ENCODE measurements at regions not wholly inside any gene's neighbourhood (a gene's known extent, or its start where the extent isn't known, plus 50 kb on each side); places are given as distances from the start of the nearest gene placed in this dataset.

GRCh38 chr10:69742356-69742695, 59.4 kb upstream of the COL13A1 start:
- ATAC-seq: no peak
- no peak for TF ChIP-seq POLR2A (IDR thresholded peaks at IDR 0.05)
- no peaks in the 10 kb centered on the region for H3K36me3 ChIP-seq
- H3K4me1 ChIP-seq: peaks cover 0 to 19% (median 0%) of the 10 kb centered on the region in 12 donors
- intact Hi-C loops (cut with DNase I): loop anchor here in 1 of 10 donors (5.0 kb wide), 1 partner anchor 170 kb away; no protein-coding TSS in a partner anchor
- no peak overlapping the region for H3K4me3 ChIP-seq
- H3K27me3 ChIP-seq: peaks cover 0 to 4% (median 0%) of the 10 kb centered on the region in 9 donors
- DNase-seq: no peak
- no peak overlapping the region for H3K27ac ChIP-seq
- H3K9me3 ChIP-seq: no peaks in the 10 kb centered on the region
- 91 to 100% (median 98%) methylated on average over 1 of the region's 1 CpG for WGBS, 4 donors

- ATAC-seq (peak in 3 of 4 donors; percentile 12 to 64 (median 44)), DNase-seq (peak in 1 of 5 donors; percentile 63)
- no peaks in the 10 kb centered on the region for H3K9me3 ChIP-seq
- peaks cover 0 to 4% (median 0%) of the 10 kb centered on the region in 9 donors for H3K27me3 ChIP-seq
- peaks cover 0 to 16% (median 0%) of the 10 kb centered on the region in 12 donors for H3K4me1 ChIP-seq
- peak in 9 of 12 donors; percentile 18 to 51 (median 35) for TF ChIP-seq CTCF (IDR thresholded peaks at IDR 0.05)
- TF ChIP-seq POLR2A (IDR thresholded peaks at IDR 0.05): no peak
- H3K4me3 ChIP-seq: no peak overlapping the region
- WGBS, 4 donors: 61 to 71% (median 63%) methylated on average over 6 of the region's 6 CpGs
- intact Hi-C loops (cut with DNase I): loop anchor here in 1 of 10 donors (5.0 kb wide), 1 partner anchor 169 kb away; no protein-coding TSS in a partner anchor
- no peak overlapping the region for H3K27ac ChIP-seq
- no peaks in the 10 kb centered on the region for H3K36me3 ChIP-seq
Observed at GRCh38 chr10:69742928-69743602, 58.6 kb upstream of the COL13A1 start.

GRCh38 chr10:69744971-69745370, 56.7 kb upstream of the COL13A1 start:
- DNase-seq: no peak
- TF ChIP-seq CTCF (IDR thresholded peaks at IDR 0.05): no peak
- no peak for TF ChIP-seq POLR2A (IDR thresholded peaks at IDR 0.05)
- no peak overlapping the region for H3K27ac ChIP-seq
- no peaks in the 10 kb centered on the region for H3K9me3 ChIP-seq
- no peak overlapping the region for H3K4me3 ChIP-seq
- no peaks in the 10 kb centered on the region for H3K36me3 ChIP-seq
- H3K4me1 ChIP-seq: peaks cover 0 to 2% (median 0%) of the 10 kb centered on the region in 12 donors
- intact Hi-C loops (cut with DNase I): loop anchor here in 1 of 10 donors (5.0 kb wide), 1 partner anchor 167 kb away; no protein-coding TSS in a partner anchor
- WGBS, 4 donors: 88 to 91% (median 89%) methylated on average over 4 of the region's 4 CpGs
- H3K27me3 ChIP-seq: peaks cover 0 to 5% (median 0%) of the 10 kb centered on the region in 9 donors
- ATAC-seq: no peak

- TF ChIP-seq CTCF (IDR thresholded peaks at IDR 0.05) (no peak), POLR2A (IDR thresholded peaks at IDR 0.05) (no peak)
- ATAC-seq: no peak
- no peak overlapping the region for H3K4me3 ChIP-seq
- H3K4me1 ChIP-seq: no peaks in the 10 kb centered on the region
- no peaks in the 10 kb centered on the region for H3K9me3 ChIP-seq
- H3K27ac ChIP-seq: no peak overlapping the region
- intact Hi-C loops (cut with DNase I): no loop called here
- H3K27me3 ChIP-seq: peaks cover 0 to 9% (median 0%) of the 10 kb centered on the region in 9 donors
- WGBS, 4 donors: 82 to 87% (median 84%) methylated on average over 2 of the region's 2 CpGs
- no peak for DNase-seq
- no peaks in the 10 kb centered on the region for H3K36me3 ChIP-seq
Observed at GRCh38 chr10:69745698-69746097, 56.0 kb upstream of the COL13A1 start.

Data from heart left ventricle (tissue), 16 donors.